SK-MEL-5 (cell line): ENCODE measurements at regions not wholly inside any gene's neighbourhood (a gene's known extent, or its start where the extent isn't known, plus 50 kb on each side); places are given as distances from the start of the nearest gene placed in this dataset.

ENCODE experiments used
- DNase-seq: peaks from one replicate; pipeline ENCODE4 v3.0.0-alpha.2; 2016; ENCODE audit warnings: low read depth, low spot score
- in situ Hi-C: cut with HindIII; loops from 2 replicates; pipeline ENCODE4 v1.10.0; 2016; ENCODE audit warnings: low sequenced_read_pairs, high pct_unique_total_duplicates, low pct_unique_long_range_greater_than_20kb

DNA sequence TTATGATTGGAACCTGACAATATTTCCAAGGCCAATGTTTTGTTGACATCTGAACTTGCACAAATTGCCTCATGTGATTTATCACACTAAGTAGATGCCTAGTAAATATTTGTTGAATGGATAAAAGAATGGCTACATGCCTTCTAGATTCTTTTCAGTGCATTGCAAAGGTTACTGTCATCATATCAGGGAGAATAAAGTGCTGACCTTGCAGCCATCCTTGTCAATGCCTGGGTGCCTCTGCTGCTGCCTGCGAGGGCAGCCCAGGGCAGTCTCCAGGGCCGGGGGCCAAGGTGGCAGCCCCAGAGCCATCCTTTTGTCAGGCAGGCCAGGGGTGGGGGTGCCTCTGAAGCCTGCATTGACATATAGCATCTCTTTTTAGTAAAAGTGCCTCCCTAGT lies 325.6 kb upstream of the MTNR1B start:
- in situ Hi-C loops: no loop called here
- DNase-seq: no peak

DNA sequence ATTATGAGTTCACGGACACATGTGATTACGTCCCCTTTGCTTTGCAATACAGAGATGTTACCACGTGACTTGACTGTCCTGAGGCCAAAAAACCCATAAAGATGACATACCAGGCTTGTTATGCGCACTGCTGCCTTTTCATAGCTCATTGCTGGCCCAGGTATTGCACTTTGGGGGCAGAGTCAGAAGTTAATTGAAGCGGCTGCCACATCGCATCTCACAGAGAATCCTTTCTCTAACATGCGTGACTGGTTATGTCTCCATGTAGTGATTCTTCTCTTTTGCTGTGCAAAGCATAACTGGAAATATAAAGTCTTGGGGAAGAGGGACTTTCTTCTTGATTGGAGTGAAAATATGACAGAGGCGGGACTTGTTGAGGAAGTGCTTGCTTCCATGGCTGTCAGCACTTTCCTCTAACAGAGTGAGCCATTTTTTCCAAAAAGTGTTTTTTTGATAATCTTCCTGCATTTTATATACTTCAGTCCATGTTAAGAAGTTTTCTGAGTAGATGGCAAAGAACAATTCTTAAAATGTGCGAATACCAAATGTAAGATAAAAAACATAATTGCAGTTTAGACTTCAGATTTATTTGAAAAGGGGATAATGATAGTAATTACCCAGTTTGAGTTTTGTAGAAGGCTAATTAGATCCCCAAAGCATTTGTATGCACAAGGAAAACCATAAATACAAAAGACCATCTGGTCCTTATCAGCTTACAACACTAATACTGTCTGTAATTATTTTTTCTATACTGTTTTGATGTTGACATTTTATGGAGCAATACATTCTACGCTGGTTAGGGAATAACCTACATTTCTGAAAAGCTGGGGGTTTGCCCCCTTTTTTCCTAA lies 324.6 kb upstream of the MTNR1B start:
- in situ Hi-C loops: no loop called here
- no peak for DNase-seq

DNA sequence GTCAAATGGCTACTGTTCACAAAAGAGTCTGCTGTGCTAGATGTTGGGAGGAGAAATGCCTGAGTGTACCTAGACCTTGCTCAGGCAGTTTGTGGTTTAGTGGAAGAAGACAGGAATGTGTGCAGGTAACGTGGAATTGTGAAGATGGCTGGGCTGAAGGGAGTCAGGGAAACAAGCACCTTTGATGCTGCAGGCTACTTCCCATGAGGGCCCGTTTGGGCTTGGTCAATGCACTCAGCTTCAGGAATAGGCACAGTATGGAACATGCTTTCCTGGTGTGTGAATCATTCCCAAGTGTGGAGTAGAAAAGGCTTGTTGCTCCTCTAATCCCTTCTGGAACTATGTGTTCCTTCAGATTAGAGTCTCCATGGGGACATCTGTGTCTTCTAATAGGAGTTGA lies 318.3 kb upstream of the MTNR1B start:
- in situ Hi-C loops: no loop called here
- DNase-seq: no peak

DNA sequence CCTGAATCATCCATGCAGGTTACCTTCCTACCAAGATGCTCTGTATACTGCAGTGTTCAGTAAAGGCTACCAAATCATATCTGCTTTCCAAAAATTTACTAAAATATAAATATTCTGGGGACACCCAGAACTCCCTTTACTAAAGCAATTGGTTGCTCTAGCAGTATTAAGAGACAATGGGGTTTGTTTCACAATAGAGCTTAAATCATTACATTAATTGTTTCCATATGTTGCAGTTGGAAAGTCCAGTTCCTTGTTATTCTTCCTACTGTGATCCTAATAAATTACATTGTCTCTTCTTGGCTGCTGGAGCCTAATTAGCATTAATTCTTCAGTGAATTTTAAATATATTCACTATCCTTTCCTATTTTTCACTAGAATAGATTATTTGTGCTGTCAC lies 316.0 kb upstream of the MTNR1B start:
- in situ Hi-C loops: no loop called here
- no peak for DNase-seq

DNA sequence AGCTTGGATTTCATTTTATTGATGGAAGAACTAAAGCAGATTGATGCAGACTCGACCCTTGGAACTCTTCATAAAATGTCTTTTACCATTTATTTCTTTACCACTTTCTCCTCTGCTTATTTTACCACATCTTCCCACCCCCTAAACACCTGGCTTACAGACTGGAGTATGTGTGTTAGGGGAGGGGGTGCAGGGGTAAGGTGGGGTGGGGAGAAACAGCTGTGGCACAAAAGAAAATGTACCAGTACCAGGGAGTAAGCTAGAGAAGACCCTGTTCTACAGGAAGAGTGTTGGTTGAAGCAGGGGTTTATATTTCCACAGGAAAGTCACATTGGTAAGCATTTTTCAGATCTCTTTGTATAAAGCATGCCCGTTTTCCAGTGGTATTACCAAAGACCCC lies 312.7 kb upstream of the MTNR1B start:
- in situ Hi-C loops: no loop called here
- DNase-seq: no peak

DNA sequence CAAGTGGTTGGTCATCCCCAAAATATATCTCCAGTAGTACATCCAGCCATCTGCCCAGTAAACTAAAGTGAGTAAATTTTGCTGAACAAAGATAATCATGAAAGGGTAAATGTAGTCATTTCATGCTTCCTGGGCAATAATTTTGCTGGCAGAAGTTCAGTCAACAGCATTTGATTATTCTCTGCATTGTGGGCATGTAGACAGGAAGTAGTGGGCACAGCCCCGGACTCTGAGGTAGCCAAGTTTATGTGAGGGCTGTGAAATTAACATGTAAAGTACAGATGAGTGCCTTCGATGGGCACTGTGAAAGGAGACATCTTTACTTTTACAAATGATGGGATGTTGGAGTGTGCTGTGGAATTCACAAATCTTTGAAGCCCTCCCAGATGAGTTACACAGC lies 312.2 kb upstream of the MTNR1B start:
- DNase-seq: no peak
- in situ Hi-C loops: no loop called here

DNA sequence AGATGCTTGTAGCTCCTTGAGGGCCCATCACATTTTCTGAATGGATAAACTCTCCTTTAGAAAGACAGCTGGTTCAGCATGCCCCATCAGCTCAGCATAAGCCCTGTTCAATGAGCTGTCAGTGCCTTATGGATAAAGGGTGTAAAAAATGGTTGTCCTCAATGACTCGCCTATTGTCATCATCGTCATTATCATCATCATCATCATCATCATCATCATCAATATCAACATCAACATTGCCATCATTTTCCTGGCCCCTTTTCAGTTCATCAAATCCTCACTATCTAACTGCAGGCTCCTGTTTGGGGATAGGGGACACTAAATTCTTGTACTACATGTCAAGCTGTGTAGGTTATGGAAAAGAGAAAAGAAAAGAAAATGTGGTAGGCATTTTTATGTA lies 310.7 kb upstream of the MTNR1B start:
- in situ Hi-C loops: no loop called here
- no peak for DNase-seq

DNA sequence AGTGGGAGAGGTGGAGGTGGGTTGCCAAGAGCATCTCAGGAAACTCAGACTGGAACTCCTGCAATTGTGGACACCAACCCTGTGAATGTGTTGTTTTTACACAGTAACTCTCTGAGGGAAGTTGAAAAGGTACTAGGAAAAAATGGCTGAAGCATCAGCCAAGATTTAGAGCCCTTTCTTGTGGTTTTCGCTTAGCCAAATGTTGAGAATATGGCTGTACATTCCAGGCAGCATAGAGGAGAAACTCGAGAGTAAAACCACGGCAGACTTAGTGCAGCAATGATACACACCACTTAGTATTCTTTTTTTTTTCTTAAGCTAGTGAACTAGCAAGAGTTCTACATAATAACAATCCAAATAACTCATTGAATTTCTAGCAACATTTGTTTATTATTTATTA lies 309.7 kb upstream of the MTNR1B start:
- no peak for DNase-seq
- in situ Hi-C loops: no loop called here

DNA sequence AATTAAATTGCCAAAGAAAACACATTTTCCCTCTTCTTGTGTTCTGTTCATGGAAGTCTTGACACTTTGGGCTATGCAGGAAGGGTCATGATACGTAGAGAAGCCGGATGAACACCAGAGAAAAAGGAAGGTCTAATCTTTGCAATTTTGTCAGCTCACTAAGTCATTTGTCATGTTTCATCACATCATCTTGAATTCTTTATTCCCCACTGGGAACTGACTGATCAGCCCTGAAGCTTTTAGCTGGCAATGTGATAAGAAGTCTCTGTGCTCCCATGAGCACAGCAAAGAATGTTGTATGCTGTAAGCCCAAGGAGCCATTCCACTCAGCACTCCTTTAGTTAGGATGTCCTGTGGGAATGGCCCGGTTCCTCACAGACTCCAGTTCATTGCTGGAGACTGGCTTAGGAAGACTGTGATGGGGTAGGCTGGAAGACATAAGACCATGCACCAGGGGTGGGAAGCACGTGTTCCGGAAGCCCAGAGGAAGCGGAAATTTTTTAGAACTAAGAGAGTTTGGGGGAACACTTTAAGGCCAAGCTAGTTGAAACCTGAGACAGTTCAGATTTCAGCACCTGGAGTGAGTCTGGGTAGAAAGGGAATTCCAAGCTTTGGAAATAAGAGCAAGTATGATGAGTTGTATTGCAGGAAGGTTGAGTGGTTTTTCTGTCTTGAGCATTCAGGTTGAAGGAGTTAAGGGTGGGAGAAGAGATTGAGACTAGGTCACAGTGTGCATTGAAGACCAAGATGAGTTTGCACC lies 306.7 kb upstream of the MTNR1B start:
- in situ Hi-C loops: no loop called here
- DNase-seq: no peak

DNA sequence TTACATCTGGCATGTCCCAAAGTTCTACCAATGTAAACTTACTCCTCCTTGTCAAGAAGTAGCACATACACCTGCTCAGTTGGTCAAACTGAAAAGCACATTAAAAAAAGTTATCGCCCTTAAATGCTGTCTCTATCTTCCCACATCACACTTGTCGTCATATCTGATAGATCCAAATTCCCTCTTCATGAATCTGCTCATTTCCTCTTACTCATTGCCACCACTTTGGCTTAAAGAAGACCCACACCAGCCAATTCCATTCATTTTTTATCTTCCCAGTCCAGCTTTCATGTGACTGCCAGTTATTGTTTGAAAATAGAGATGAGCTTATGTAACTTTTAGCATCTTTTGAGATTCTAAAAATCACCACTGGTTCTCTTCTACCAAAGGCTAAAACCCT lies 305.9 kb upstream of the MTNR1B start:
- no peak for DNase-seq
- in situ Hi-C loops: no loop called here

DNA sequence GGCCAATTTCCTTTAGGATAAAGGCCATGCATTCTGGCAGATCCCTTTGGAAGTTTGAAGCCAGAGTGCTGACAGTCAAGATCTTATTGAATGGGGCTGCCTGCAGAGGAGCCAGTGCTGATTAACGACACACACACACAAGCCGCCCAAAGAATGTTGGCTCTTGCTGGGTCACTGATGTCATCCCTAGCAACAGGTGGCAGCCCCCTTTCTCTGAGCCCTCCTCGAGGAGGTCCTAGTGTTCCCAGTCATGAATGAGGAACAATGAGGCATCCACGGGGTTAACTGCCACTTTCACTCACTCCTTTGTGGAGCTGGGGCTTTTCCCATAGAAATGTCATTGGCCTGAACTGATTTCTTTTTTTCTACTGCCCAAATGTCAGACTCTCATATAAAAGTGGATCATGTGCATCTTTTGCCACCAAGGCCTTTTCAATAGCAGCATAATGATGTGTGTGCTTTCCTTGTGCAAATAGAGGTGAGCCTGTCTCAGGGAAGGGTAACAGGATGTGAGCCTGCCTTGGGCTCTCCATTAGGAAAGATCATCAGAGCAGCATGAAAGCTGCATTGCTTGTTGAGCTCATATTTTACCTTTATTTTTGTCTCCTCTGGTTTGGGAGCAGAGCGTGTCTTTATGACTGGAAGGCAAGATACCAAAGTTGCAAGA lies 301.8 kb upstream of the MTNR1B start:
- in situ Hi-C loops: no loop called here
- DNase-seq: no peak

DNA sequence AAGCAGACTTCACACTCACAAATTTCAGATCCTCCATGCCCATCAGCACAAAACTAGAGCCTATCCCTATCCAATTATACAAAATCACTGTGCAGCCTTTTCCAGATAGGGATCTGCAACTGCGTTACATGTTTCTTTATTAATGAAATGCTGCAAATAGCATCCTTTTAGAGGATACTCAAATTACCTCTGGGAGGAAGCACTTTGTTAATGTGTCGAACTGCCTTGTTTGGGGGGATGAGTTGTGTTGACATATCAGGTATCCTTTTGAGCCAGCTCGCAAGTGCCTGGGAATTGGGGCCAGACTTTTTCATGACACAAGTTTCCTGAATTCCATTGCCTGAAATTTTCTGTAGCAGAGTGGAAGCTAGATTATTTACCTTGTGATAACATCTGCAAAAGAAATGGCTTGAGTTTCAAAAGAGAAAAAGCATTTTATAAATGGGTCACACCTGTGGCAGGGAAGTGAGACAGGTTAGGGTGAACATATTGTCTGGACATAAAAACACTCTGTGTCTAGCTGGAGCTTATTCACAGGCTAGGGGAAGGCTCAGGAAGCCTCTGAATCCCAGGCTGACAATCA lies 299.1 kb upstream of the MTNR1B start:
- in situ Hi-C loops: no loop called here
- DNase-seq: no peak

DNA sequence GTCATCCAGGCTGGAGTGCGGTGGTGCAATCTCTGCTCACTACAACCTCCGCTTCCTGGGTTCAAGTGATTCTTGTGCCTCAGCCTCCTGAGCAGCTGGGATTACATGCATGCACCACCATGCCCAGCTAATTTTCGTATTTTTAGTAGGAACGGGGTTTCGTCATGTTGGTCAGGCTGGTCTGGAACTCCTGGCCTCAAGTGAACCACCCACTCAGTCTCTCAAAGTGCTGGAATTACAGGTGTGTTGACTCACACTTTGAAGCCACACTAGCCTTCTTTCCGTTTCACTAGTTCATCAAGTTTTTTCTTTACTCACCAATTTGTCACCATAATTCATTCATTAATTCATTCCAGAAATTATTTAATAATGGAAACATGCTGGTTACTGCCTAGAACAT lies 298.4 kb upstream of the MTNR1B start:
- in situ Hi-C loops: no loop called here

DNA sequence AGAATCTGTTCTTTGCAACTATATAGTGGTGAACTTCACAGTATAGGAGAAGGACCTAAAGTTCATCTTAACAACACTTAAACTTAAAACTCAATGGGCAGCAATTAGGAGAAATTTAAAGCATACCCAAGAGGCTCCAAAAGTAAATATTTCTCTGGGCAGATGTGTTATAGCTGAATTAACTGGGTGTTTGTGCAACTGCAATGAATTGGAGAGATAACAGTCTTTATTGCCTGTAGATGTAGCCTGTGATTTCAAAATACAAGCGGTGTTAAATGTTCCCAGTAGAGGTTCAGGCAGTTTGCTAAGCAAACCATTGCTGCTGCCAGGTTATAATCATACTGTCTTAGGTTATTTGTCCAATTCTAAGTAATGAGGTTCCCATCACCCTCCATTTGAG lies 294.1 kb upstream of the MTNR1B start:
- in situ Hi-C loops: no loop called here
- DNase-seq: no peak

More for the DNA sequence above, 298.4 kb upstream of the MTNR1B start:
- no peak for DNase-seq

DNA sequence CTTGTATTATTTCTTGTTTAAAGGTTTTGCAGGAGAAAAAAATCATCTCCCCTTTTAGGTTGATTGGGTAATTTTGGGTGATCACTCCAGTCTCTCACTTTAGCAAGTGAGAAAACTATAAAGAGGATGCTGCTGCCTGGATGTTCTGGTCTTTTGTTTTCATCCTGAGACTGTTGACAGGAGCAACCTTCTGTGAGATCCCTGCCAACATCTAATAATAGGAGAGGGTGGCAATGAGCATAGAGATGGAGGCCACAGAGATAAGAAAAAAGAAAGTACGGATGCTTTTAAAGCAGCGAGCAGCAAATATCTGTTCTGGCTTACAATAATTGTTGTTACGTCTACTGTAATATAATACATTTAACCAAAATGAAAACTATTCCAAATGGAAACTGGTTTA lies 293.6 kb upstream of the MTNR1B start:
- DNase-seq: no peak
- in situ Hi-C loops: no loop called here

DNA sequence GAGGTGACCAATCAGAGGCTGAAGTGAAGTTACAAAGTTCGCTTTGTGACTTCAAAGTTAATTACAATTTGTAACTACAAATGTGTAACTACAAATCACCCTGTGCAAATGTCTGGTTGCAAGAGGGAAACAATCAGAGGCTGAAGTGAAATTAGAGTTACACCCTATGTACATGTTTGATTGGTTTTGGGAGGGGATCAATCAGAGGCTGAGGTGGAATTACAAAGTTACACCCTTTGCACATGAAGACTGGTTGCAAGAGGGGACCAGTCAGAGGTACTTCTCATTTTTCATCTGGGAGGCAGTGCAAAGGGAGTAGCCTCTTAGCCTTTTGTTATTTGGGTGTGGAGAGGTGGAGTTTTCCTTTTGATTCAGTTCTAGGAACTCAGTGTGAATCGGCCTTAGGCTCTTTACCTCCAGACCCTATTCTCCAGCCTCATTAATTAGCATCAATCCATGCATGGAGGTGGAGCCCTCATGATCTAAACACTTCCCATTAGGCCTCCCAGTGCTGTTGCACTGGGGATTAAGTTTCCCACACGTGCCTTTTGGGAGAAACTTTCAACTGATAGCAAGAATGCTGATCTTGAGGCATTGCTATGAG lies 291.3 kb upstream of the MTNR1B start:
- DNase-seq: no peak
- in situ Hi-C loops: no loop called here

DNA sequence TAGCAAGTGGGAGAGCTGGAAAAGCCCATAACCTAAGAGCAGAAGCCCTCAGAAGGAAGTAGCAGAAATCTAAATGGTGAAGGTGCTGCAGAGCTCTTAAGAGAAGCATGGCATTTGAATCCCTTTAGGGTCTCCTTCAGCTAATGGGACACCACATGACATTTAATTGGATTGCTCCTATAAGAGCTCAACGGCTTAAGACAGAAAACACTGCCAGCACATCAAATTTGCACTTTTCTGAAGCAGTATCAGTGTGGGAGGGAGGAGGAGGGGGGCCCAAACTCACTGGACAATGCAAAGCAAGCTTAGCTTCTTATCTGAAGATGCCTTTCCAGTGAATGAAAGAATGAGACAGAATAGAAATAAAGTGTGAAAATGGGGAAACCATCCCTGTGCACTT lies 287.9 kb upstream of the MTNR1B start:
- in situ Hi-C loops: no loop called here

DNA sequence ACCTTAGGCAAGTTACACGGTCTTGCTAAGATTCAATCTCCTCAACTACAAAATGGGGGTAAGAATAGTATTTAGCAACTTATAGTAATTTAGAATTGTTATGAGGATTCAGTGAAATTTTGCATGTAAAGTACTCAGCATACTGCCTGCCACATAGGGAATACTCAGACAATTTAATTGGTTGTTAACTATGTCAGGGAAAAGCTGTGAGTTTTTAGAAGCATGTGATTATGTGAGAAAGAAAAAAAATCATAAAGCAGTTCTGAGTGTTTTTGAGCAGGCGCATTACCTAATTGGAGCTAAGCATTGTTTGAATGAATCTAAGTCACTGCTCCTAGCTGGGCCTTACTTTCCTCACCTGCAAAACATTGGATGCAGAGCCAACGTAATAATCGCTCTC lies 287.3 kb upstream of the MTNR1B start:
- in situ Hi-C loops: no loop called here
- no peak for DNase-seq

More for the DNA sequence above, 287.9 kb upstream of the MTNR1B start:
- no peak for DNase-seq
